Osteocyte (in vitro differentiated cells): ENCODE measurements at regions not wholly inside any gene's neighbourhood (a gene's known extent, or its start where the extent isn't known, plus 50 kb on each side); places are given as distances from the start of the nearest gene placed in this dataset.

Source experiments
- DNase-seq: peaks from one replicate; pipeline ENCODE4 v3.0.0; 2021; ENCODE audit warnings: mixed read lengths; ENCODE audit not compliant: unreplicated experiment; ENCODE audit errors: extremely low spot score
- H3K27ac Mint-ChIP-seq: one replicate; pipeline ENCODE4 v1.8.0; 2021; ENCODE audit warnings: mild to moderate bottlenecking, mixed read lengths; ENCODE audit not compliant: unreplicated experiment
- H3K27me3 Mint-ChIP-seq: one replicate; pipeline ENCODE4 v1.8.0; 2021; ENCODE audit warnings: mixed read lengths; ENCODE audit not compliant: unreplicated experiment
- H3K36me3 Mint-ChIP-seq: one replicate; pipeline ENCODE4 v1.8.0; 2021; ENCODE audit warnings: mixed read lengths; ENCODE audit not compliant: unreplicated experiment
- H3K4me1 Mint-ChIP-seq: one replicate; pipeline ENCODE4 v1.8.0; 2021; ENCODE audit warnings: mixed read lengths; ENCODE audit not compliant: unreplicated experiment
- H3K4me3 Mint-ChIP-seq: one replicate; pipeline ENCODE4 v1.8.0; 2021; ENCODE audit warnings: mild to moderate bottlenecking, moderate library complexity, mixed read lengths; ENCODE audit not compliant: unreplicated experiment
- H3K9me3 Mint-ChIP-seq: one replicate; pipeline ENCODE4 v1.8.0; 2021; ENCODE audit warnings: mixed read lengths; ENCODE audit not compliant: unreplicated experiment
- TF ChIP-seq, protein P1 (sequence below): fragments of 200-600 bp; sonication (generic); IDR thresholded peaks from 2 replicates; pipeline ENCODE4 v1.5.0; 2021; ENCODE audit warnings: antibody characterized with exemption, mild to moderate bottlenecking, moderate library complexity

- H3K9me3 Mint-ChIP-seq = peaks cover 14% of the 10 kb centered on the region
- H3K4me1 Mint-ChIP-seq = peaks cover 10% of the 10 kb centered on the region
- H3K27me3 Mint-ChIP-seq = no peaks in the 10 kb centered on the region
- H3K27ac Mint-ChIP-seq = no peak overlapping the region
- TF ChIP-seq, protein P1, sequence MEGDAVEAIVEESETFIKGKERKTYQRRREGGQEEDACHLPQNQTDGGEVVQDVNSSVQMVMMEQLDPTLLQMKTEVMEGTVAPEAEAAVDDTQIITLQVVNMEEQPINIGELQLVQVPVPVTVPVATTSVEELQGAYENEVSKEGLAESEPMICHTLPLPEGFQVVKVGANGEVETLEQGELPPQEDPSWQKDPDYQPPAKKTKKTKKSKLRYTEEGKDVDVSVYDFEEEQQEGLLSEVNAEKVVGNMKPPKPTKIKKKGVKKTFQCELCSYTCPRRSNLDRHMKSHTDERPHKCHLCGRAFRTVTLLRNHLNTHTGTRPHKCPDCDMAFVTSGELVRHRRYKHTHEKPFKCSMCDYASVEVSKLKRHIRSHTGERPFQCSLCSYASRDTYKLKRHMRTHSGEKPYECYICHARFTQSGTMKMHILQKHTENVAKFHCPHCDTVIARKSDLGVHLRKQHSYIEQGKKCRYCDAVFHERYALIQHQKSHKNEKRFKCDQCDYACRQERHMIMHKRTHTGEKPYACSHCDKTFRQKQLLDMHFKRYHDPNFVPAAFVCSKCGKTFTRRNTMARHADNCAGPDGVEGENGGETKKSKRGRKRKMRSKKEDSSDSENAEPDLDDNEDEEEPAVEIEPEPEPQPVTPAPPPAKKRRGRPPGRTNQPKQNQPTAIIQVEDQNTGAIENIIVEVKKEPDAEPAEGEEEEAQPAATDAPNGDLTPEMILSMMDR = no peak
- H3K4me3 Mint-ChIP-seq = no peak overlapping the region
- DNase-seq = no peak
- H3K36me3 Mint-ChIP-seq = no peaks in the 10 kb centered on the region
These were observed 278.0 kb downstream of the BMP7 start for GRCh38 chr20:56988446-56988845.

DNA sequence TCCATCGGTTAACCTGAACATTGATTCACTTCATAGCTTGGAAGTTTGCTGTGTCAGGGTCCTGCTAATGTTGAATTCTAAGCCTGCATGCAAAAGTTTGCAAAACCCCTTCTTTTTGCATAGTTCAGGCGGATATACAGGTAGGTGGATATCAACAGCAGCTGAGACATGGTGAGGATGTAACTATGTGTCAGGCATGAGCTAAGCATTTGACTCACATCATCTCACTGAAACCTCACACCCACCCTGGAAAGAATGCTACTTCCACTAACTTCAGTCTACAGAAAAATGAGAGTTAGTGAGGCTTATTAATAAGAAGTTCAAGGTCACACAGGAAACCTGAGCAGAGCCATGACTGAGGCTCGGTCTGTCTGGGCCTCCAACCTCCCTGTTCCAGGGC is 276.9 kb downstream of the BMP7 start:
- peaks cover 16% of the 10 kb centered on the region for H3K4me1 Mint-ChIP-seq
- H3K27me3 Mint-ChIP-seq = no peaks in the 10 kb centered on the region
- H3K4me3 Mint-ChIP-seq = no peak overlapping the region
- peaks cover 6% of the 10 kb centered on the region for H3K9me3 Mint-ChIP-seq
- no peak for DNase-seq
- H3K36me3 Mint-ChIP-seq = no peaks in the 10 kb centered on the region
- no peak overlapping the region for H3K27ac Mint-ChIP-seq
- TF ChIP-seq, protein P1 = no peak

DNA sequence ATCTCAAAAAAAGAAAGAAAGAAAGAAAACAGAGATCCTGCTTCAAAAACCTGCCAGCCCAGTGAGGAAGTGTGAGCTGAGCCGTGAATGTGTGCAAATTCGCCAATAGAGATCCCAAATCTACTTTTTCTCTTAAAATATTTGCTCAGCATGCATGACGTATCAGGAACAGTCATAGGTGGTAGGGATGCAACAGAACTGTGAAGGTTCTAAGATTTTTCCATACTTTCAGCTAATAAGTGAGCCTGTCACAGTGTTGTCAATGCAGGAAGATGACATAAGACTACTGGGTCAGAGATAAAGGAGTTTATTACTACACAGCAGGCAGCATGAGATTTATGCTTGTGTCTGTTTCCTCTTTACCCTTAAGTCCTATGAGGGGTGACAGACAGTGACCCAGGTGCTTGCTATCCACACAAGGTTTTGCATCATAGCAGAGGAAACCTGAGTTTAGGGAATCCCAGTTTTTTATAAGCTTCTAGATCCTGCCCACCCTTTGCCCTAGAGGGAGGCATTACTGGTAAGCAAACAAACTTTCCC is 273.4 kb downstream of the BMP7 start:
- H3K4me3 Mint-ChIP-seq = no peak overlapping the region
- no peaks in the 10 kb centered on the region for H3K36me3 Mint-ChIP-seq
- no peaks in the 10 kb centered on the region for H3K27me3 Mint-ChIP-seq
- no peak overlapping the region for H3K27ac Mint-ChIP-seq
- DNase-seq = no peak
- TF ChIP-seq, protein P1 = no peak
- peaks cover 13% of the 10 kb centered on the region for H3K4me1 Mint-ChIP-seq
- no peaks in the 10 kb centered on the region for H3K9me3 Mint-ChIP-seq

DNA sequence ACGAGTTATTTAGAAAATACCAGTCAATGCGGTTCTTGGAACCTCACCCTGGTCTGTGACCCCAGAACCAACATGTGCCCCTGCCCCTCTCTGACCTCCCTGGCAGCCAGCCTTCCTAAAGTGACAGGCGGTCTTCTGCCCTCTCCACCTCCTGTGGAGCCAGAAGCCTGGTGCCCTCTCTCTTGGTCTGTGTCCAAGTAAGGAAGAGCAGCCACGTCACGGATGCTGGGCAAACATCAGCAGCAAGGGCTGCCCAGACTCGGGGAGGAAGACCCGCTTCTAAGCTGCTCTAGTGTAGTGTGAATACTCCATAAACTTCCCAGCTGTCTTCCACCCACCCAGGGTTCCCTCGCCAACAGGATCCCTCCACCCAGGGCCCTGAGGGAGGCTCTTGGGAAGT is 272.4 kb downstream of the BMP7 start:
- H3K27me3 Mint-ChIP-seq = no peaks in the 10 kb centered on the region
- TF ChIP-seq, protein P1 = no peak
- H3K4me1 Mint-ChIP-seq = peaks cover 6% of the 10 kb centered on the region
- H3K36me3 Mint-ChIP-seq = peaks cover 2% of the 10 kb centered on the region
- no peaks in the 10 kb centered on the region for H3K9me3 Mint-ChIP-seq
- H3K4me3 Mint-ChIP-seq = no peak overlapping the region
- H3K27ac Mint-ChIP-seq = no peak overlapping the region
- no peak for DNase-seq

GRCh38 chr20:56995149-56995548 is 271.3 kb downstream of the BMP7 start:
- Mint-ChIP-seq H3K27me3 (no peaks in the 10 kb centered on the region), H3K36me3 (peaks cover 2% of the 10 kb centered on the region), H3K4me3 (no peak overlapping the region), H3K9me3 (no peaks in the 10 kb centered on the region), H3K27ac (no peak overlapping the region), H3K4me1 (peaks cover 6% of the 10 kb centered on the region)
- no peak for DNase-seq
- TF ChIP-seq, protein P1 = no peak
